ENCODE measurements at regions not wholly inside any gene's neighbourhood (a gene's known extent, or its start where the extent isn't known, plus 50 kb on each side); places are given as distances from the start of the nearest gene placed in this dataset.

DNA sequence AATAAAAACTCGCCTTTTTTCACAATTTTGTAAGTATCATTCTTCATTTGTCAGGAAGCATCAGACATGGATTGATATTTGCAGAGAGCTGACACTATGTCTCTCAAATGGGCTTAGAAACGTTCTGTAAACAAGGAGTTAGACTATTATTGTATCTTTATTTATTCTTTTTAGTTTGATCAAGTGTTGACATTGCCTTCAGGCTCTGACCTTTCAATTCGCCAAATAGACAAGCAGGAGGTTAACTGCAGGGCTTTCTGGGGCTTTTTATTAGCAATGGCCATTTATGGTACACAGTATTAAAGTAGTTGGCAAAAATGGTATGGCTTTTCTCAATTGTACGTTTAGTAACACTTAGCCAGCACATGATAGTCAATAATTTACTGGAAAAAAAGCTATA, 221.7 kb downstream of the ZWINT start:
- TF ChIP-seq, protein P1, sequence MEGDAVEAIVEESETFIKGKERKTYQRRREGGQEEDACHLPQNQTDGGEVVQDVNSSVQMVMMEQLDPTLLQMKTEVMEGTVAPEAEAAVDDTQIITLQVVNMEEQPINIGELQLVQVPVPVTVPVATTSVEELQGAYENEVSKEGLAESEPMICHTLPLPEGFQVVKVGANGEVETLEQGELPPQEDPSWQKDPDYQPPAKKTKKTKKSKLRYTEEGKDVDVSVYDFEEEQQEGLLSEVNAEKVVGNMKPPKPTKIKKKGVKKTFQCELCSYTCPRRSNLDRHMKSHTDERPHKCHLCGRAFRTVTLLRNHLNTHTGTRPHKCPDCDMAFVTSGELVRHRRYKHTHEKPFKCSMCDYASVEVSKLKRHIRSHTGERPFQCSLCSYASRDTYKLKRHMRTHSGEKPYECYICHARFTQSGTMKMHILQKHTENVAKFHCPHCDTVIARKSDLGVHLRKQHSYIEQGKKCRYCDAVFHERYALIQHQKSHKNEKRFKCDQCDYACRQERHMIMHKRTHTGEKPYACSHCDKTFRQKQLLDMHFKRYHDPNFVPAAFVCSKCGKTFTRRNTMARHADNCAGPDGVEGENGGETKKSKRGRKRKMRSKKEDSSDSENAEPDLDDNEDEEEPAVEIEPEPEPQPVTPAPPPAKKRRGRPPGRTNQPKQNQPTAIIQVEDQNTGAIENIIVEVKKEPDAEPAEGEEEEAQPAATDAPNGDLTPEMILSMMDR (IDR thresholded peaks at IDR 0.05), result no peak
- no peak for TF ChIP-seq ETV6 (CRISPR knock-in tag; IDR thresholded peaks at IDR 0.05)
- TF ChIP-seq, protein P2, sequence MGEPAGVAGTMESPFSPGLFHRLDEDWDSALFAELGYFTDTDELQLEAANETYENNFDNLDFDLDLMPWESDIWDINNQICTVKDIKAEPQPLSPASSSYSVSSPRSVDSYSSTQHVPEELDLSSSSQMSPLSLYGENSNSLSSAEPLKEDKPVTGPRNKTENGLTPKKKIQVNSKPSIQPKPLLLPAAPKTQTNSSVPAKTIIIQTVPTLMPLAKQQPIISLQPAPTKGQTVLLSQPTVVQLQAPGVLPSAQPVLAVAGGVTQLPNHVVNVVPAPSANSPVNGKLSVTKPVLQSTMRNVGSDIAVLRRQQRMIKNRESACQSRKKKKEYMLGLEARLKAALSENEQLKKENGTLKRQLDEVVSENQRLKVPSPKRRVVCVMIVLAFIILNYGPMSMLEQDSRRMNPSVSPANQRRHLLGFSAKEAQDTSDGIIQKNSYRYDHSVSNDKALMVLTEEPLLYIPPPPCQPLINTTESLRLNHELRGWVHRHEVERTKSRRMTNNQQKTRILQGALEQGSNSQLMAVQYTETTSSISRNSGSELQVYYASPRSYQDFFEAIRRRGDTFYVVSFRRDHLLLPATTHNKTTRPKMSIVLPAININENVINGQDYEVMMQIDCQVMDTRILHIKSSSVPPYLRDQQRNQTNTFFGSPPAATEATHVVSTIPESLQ (CRISPR knock-in tag; IDR thresholded peaks at IDR 0.05), result no peak
- no peak for TF ChIP-seq SOX15 (CRISPR knock-in tag; IDR thresholded peaks at IDR 0.05)
- TF ChIP-seq, protein P3, sequence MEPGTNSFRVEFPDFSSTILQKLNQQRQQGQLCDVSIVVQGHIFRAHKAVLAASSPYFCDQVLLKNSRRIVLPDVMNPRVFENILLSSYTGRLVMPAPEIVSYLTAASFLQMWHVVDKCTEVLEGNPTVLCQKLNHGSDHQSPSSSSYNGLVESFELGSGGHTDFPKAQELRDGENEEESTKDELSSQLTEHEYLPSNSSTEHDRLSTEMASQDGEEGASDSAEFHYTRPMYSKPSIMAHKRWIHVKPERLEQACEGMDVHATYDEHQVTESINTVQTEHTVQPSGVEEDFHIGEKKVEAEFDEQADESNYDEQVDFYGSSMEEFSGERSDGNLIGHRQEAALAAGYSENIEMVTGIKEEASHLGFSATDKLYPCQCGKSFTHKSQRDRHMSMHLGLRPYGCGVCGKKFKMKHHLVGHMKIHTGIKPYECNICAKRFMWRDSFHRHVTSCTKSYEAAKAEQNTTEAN (CRISPR knock-in tag; IDR thresholded peaks at IDR 0.05), result no peak
- TF ChIP-seq, protein P4, sequence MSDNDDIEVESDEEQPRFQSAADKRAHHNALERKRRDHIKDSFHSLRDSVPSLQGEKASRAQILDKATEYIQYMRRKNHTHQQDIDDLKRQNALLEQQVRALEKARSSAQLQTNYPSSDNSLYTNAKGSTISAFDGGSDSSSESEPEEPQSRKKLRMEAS (CRISPR knock-in tag; IDR thresholded peaks at IDR 0.05), result no peak
- no peak for TF ChIP-seq ESRRA (CRISPR knock-in tag; IDR thresholded peaks at IDR 0.05; ENCODE audit: borderline replicate concordance)
- no peak for TF ChIP-seq NR3C1 (CRISPR knock-in tag; conservative IDR thresholded peaks at IDR 0.05; ENCODE audit: low read depth)
- TF ChIP-seq FOXP1 (CRISPR knock-in tag; IDR thresholded peaks at IDR 0.05; ENCODE audit: borderline replicate concordance), result no peak
- TF ChIP-seq ZNF219 (CRISPR knock-in tag; IDR thresholded peaks at IDR 0.05; ENCODE audit: borderline replicate concordance), result no peak
- TF ChIP-seq, protein P5, sequence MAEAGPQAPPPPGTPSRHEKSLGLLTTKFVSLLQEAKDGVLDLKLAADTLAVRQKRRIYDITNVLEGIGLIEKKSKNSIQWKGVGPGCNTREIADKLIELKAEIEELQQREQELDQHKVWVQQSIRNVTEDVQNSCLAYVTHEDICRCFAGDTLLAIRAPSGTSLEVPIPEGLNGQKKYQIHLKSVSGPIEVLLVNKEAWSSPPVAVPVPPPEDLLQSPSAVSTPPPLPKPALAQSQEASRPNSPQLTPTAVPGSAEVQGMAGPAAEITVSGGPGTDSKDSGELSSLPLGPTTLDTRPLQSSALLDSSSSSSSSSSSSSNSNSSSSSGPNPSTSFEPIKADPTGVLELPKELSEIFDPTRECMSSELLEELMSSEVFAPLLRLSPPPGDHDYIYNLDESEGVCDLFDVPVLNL (CRISPR knock-in tag; IDR thresholded peaks at IDR 0.05; ENCODE audit: borderline replicate concordance, low read depth), result no peak
- no peak for TF ChIP-seq OVOL2 (CRISPR knock-in tag; IDR thresholded peaks at IDR 0.05; ENCODE audit: borderline replicate concordance)
- TF ChIP-seq TEAD4 (CRISPR knock-in tag; IDR thresholded peaks at IDR 0.05), result no peak

All from WTC11 (cell line).